Ishikawa (cell line): ENCODE measurements at regions not wholly inside any gene's neighbourhood (a gene's known extent, or its start where the extent isn't known, plus 50 kb on each side); places are given as distances from the start of the nearest gene placed in this dataset.

Source experiments
- TCF12 ChIP-seq: IDR thresholded peaks from 2 replicates; pipeline ENCODE4 v1.6.1; 2012; ENCODE audit warnings: low read depth
- YY1 ChIP-seq: IDR thresholded peaks from 2 replicates; pipeline ENCODE4 v1.6.1; 2012; ENCODE audit warnings: low read depth
- TF ChIP-seq, protein P1 (sequence below): IDR thresholded peaks from 2 replicates; pipeline ENCODE4 v1.6.1; 2012; ENCODE audit warnings: low read depth, mild to moderate bottlenecking

DNA sequence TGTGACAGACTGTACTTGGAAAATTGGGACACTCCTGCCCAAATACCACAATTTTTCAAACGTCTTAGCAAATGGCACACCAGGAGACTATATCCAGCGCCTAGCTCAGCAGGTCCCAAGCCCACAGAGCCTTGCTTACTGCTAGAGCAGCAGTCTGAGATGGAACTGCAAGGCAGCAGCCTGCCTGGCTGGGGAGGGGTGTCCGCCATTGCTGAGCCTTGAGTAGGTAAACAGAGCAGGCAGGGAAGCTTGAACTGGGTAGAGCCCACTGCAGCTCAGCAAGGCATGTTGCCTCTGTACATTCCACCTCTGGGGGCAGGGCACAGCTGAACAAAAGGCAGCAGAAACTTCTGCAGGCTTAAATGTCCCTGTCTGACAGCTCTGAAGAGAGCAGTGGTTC lies 1003.3 kb upstream of the MAP3K7 start:
- TF ChIP-seq YY1, result no peak
- TF ChIP-seq, protein P1, sequence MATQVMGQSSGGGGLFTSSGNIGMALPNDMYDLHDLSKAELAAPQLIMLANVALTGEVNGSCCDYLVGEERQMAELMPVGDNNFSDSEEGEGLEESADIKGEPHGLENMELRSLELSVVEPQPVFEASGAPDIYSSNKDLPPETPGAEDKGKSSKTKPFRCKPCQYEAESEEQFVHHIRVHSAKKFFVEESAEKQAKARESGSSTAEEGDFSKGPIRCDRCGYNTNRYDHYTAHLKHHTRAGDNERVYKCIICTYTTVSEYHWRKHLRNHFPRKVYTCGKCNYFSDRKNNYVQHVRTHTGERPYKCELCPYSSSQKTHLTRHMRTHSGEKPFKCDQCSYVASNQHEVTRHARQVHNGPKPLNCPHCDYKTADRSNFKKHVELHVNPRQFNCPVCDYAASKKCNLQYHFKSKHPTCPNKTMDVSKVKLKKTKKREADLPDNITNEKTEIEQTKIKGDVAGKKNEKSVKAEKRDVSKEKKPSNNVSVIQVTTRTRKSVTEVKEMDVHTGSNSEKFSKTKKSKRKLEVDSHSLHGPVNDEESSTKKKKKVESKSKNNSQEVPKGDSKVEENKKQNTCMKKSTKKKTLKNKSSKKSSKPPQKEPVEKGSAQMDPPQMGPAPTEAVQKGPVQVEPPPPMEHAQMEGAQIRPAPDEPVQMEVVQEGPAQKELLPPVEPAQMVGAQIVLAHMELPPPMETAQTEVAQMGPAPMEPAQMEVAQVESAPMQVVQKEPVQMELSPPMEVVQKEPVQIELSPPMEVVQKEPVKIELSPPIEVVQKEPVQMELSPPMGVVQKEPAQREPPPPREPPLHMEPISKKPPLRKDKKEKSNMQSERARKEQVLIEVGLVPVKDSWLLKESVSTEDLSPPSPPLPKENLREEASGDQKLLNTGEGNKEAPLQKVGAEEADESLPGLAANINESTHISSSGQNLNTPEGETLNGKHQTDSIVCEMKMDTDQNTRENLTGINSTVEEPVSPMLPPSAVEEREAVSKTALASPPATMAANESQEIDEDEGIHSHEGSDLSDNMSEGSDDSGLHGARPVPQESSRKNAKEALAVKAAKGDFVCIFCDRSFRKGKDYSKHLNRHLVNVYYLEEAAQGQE, result no peak
- TF ChIP-seq TCF12, result no peak
